ENCODE measurements at regions not wholly inside any gene's neighbourhood (a gene's known extent, or its start where the extent isn't known, plus 50 kb on each side); places are given as distances from the start of the nearest gene placed in this dataset.
"Not testable (repeated sequence)": the region's sequence is repeated elsewhere in the genome, so short reads cannot be mapped to it uniquely, and the experiment has no call there.

- POLR2A ChIA-PET = no interaction called here
- DNase-seq (ENCODE audit: low read depth in 1 of 2, low spot score in 1 of 2) (no peak), FAIRE-seq (no peak), ATAC-seq (no peak)
- H3K4me2 ChIP-seq = no peak overlapping the region
- no peak overlapping the region for H3K27ac ChIP-seq
- H3K4me1 ChIP-seq = no peaks in the 10 kb centered on the region
- CTCF ChIA-PET = no interaction called here
- no peak overlapping the region for H3K4me3 ChIP-seq
- no peaks in the 10 kb centered on the region for H3K9me3 ChIP-seq
- WGBS (ENCODE audit: missing lambda C conversion rate) = 35% methylated on average over 15 of the region's 15 CpGs
- TF ChIP-seq SREBF2 (IDR thresholded peaks at IDR 0.05) (no peak), RCOR1 (IDR thresholded peaks at IDR 0.05; ENCODE audit: low read depth, low read length) (no peak), CBX8 (IDR thresholded peaks at IDR 0.05) (no peak), ESRRA (IDR thresholded peaks at IDR 0.05; ENCODE audit: borderline replicate concordance, low read length) (no peak), CBX2 (IDR thresholded peaks at IDR 0.05; ENCODE audit: borderline replicate concordance, low read depth) (no peak), NFE2L2 (conservative IDR thresholded peaks at IDR 0.05; ENCODE audit: low read length) (no peak), HOXA7 (CRISPR knock-in tag; IDR thresholded peaks at IDR 0.05) (no peak), MAX (IDR thresholded peaks at IDR 0.05) (no peak), NR3C1 (IDR thresholded peaks at IDR 0.05) (no peak), HOXB5 (CRISPR knock-in tag; IDR thresholded peaks at IDR 0.05) (no peak), HDAC2 (IDR thresholded peaks at IDR 0.05) (no peak), RFX5 (IDR thresholded peaks at IDR 0.05) (no peak), POLR2AphosphoS2 (conservative IDR thresholded peaks at IDR 0.05; ENCODE audit: low read length) (no peak), BCL3 (IDR thresholded peaks at IDR 0.05) (no peak), FOSL2 (IDR thresholded peaks at IDR 0.05) (no peak), FOSL2 (CRISPR knock-in tag; IDR thresholded peaks at IDR 0.05) (no peak), MYC (IDR thresholded peaks at IDR 0.05; ENCODE audit: borderline replicate concordance, low read length) (no peak), REST (IDR thresholded peaks at IDR 0.05) (no peak), CHD2 (IDR thresholded peaks at IDR 0.05; ENCODE audit: low read length, partially characterized antibody) (no peak)
These were observed 127.1 kb upstream of the ATP10A start for GRCh38 chr15:25990220-25990619.

GRCh38 chr15:25989327-25989726, 126.2 kb upstream of the ATP10A start:
- WGBS (ENCODE audit: missing lambda C conversion rate) = 70% methylated on average over 22 of the region's 25 CpGs
- no peak for ATAC-seq
- TF ChIP-seq HMGXB4 (CRISPR knock-in tag; IDR thresholded peaks at IDR 0.05; ENCODE audit: borderline replicate concordance) (no peak), BHLHE40 (IDR thresholded peaks at IDR 0.05; ENCODE audit: low read depth, low read length) (no peak), MYC (IDR thresholded peaks at IDR 0.05; ENCODE audit: borderline replicate concordance, low read length) (no peak), RFX5 (IDR thresholded peaks at IDR 0.05) (no peak), POLR2A (IDR thresholded peaks at IDR 0.05; ENCODE audit: low read length) (no peak), ZFP36 (IDR thresholded peaks at IDR 0.05; ENCODE audit: borderline replicate concordance, partially characterized antibody) (no peak), KDM5A (IDR thresholded peaks at IDR 0.05) (no peak), MAX (IDR thresholded peaks at IDR 0.05) (no peak), GATA3 (IDR thresholded peaks at IDR 0.05; ENCODE audit: borderline replicate concordance) (no peak), HEYL (CRISPR knock-in tag; IDR thresholded peaks at IDR 0.05) (no peak)

GRCh38 chr15:25988716-25989115, 125.6 kb upstream of the ATP10A start:
- H3K4me2 ChIP-seq; H3K4me1 ChIP-seq; H3K27ac ChIP-seq; POLR2A ChIA-PET; ATAC-seq; DNase-seq (ENCODE audit: low read depth in 1 of 2, low spot score in 1 of 2); FAIRE-seq; H3K4me3 ChIP-seq; H3K9me3 ChIP-seq: not testable (repeated sequence)
- CTCF ChIA-PET = interaction anchor here (1.4 kb wide), 1 partner anchor 480 kb away, joined by 3 read pairs; no protein-coding TSS in a partner anchor
- 54% methylated on average over 9 of the region's 9 CpGs for WGBS (ENCODE audit: missing lambda C conversion rate)

More at GRCh38 chr15:25989327-25989726, 126.2 kb upstream of the ATP10A start:
- ChIA-PET POLR2A (no interaction called here), CTCF (interaction anchor here (1.4 kb wide), 1 partner anchor 480 kb away, joined by 3 read pairs; no protein-coding TSS in a partner anchor)
- H3K4me2 ChIP-seq = no peak overlapping the region
- no peaks in the 10 kb centered on the region for H3K9me3 ChIP-seq
- no peak overlapping the region for H3K27ac ChIP-seq
- no peaks in the 10 kb centered on the region for H3K4me1 ChIP-seq
- DNase-seq (ENCODE audit: low read depth in 1 of 2, low spot score in 1 of 2) (no peak), FAIRE-seq (no peak)
- no peak overlapping the region for H3K4me3 ChIP-seq

Data from A549 (cell line).